Suppressor macrophage treated with lipopolysaccharide for 1 hour (primary cell): ENCODE measurements at regions not wholly inside any gene's neighbourhood (a gene's known extent, or its start where the extent isn't known, plus 50 kb on each side); places are given as distances from the start of the nearest gene placed in this dataset.

Experiments used
- DNase-seq, 3 donors: peaks; one replicate each; pipeline ENCODE4 v3.0.0-alpha.2; 2020 to 2022

DNA sequence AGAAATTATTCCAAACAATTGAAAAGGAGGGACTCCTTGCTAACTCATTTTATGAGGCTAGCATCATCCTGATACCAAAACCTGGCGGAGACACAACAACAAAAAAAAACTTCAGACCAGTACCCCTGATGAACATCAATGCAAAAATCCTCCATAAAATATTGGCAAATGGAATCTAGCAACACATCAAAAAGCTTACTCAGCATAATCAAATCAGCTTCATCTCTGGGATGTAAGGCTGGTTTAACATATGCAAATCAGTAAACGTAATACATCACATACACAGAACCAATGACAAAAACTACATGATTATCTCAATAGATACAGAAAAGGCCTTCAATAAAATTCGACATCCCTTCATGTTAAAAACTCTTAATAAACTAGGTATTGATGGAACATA is 440.1 kb downstream of the NUF2 start:
- no peak for DNase-seq

DNA sequence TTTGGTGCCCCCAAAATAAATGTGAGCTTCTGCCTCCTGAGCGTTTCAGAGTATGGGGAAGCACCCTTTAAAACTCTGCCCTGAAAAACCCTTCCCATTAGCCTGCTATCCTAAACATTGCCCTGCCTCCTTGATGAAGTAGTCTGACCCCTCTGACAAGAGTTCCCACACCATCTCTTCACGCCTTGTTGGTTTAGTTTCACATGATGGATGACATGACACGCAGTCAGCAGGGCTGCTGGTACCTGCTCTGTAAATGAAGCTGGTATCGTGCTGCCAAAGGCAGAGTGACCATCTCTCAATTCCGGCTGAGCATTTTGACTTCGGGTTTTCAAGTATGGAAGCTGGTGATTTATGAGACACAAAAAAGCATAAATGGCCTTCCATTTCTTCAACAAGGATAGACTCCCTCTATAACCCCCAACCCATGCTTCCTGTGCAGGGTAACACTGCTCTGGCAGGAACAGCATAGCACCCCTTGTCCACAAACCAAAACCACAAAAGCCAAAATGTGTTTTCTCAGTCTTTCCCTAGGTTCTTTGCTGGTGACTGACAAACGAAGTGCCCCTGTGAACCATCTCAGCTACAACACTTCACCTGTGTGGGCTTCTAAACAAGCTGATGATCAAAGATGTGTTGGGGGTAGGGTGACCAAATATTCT is 444.6 kb downstream of the NUF2 start:
- no peak for DNase-seq

DNA sequence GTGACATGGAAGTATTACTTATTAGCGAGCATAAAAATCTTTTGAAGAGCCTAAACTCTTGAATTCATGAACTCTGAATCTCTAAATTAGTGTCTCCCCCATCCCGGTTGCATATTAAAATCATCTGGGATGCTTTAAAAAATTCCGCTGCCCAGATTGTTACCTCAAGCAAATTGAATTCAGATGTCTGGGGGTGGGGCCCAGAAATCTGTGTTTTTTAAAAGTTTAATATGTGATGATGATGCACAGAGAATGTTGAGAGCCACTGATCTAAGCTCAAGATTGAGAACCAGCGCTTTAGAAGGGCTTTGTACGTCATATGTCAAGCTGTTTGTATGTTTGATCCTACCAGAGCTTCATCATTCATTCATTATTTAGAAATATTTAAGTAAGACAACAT is 446.8 kb downstream of the NUF2 start:
- DNase-seq: no peak

DNA sequence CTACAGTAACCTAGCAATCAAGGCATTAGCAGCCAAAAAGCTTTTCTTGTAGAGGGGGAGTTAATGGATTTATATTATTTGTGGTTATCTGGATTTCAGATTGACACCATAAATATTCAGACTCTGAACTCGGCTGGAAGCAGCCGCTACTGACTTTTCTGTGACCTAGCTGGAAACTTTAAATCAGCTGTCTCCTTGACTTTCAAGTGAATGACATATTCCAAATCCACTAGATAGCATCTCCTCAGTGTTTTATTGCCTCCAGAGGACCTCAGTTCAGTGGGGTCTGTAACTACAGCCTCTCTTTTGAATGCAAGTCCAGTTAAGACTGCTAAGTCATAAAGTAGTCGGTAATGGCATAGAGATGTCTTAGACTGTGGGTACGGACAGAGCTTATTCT is 448.5 kb downstream of the NUF2 start:
- no peak for DNase-seq

DNA sequence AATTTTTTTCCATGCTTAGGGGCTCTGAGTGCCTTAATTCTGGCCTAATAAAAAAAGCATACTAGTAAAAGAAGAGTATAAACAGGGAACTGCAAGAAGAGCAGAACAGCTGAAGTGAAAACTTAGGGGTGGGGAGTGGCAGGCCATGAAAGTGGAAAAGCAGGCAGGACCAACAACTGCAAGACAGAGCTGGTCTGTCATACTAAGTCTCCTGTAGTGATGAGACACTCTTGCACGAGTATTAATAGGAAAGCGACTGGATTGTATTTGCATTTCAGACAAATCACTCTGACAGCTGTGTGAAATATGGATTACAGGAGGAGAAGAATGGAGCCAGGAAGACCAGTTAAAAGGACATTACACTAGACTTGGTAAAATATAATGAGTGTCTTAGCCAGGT is 449.9 kb downstream of the NUF2 start:
- DNase-seq: no peak

DNA sequence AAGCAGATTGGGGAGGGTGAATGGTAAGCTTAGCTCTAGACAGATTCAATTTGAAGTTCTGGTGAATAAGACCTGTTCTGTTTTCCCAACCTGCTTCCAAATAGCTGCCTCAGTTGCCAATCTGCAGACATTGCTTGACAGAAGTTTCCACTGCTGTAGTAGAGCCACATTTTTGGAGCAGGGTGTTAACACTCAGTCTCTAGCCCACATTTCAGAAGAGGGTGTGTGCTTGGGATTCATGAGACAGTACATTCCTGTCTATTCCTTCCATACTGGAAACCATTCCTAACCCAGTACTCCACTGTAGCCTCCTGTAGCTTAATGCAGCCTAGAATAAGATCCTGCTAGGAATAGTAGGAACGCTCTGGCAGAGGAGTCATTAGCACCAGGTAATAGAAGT is 450.5 kb downstream of the NUF2 start:
- no peak for DNase-seq

DNA sequence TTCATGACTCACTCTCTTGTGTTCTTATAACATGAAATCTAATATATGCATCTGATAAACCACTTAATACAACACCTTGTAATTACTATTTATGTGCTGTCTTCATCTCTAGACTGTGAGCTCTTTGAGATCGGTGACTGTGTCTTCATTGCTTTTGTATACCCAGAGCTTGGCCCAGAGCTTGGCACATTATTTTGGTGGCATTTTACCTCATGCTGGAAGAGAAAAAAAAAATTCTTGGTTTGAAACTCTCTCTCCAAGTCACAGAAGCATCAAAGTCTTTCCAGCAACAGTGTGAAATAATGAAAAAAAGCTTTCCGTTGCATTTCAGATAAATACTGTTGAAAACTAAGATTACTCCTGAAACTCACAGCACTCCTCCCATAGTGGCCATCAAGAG is 451.6 kb downstream of the NUF2 start:
- no peak for DNase-seq

DNA sequence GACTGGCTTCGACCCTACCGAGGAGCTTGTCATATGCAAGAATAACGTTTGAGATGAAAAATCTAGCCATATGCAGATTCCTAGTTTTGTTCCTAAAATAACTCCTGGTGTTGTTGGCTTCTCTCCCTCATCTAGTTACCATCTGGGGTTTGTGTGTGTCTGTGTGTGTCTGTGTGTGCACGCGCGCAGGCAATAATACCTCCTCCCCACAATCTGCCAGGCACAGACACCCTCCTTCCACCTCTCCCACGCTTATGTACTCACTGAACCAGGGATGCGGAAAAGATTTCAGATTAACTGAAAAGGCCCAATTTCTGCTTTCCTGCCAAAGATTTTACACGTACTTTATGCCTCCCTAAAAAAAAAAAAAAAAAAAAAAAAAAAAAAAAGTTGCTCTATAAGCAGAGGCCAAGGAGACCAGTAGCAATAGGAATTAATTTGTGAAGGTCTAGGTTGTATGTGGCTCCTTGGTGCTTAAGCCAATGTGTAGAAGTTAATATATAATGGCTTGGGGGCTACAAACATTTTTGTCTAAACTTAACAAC is 452.7 kb downstream of the NUF2 start:
- DNase-seq: no peak

DNA sequence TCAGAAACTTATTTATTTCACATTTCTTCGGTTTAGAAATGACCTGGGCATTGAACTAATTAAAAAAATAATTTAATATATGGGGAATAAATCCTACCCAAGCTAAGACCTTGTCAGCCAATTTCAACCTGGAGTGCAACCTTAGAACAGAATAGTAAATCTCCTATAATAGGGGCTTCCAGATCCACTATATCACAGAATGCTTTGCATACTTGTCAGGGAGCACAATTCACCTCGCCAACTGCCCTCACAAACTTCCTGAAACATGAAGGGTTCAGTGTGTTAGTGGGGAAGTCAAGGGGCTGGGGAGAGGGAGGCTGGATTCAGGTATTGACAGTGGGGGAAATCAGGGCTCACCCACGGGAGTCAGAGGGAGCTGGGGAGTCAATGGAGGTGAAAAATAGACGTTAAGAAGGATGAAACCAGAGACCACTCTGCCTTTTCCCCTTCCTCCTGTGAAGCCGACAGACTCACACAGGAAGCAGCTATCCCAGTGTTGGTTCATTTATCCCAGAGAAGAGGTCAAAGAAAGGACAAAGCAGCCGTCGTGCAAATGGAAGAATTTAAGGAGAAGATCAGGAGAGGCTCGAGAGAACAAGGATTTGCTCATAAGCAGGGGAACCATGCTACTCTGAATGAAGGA is 453.3 kb downstream of the NUF2 start:
- no peak for DNase-seq

DNA sequence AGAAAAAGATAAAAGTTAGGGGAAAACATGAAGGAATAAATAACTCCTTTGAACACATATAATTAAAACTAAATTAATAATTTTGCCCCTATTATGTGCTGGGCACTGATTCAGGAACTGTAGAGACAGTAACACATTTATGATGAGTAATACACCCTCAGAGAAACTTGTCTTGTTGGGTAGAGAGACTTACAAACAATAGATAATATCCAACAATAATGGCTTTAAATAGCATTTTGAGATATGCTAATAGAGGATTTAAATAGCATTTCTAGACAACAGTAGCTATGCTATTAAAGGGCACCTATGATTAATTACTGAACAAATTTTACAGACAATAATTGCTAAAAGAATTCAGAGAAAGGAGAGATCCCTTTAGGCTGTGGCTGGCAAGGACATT is 455.5 kb downstream of the NUF2 start:
- DNase-seq: no peak

DNA sequence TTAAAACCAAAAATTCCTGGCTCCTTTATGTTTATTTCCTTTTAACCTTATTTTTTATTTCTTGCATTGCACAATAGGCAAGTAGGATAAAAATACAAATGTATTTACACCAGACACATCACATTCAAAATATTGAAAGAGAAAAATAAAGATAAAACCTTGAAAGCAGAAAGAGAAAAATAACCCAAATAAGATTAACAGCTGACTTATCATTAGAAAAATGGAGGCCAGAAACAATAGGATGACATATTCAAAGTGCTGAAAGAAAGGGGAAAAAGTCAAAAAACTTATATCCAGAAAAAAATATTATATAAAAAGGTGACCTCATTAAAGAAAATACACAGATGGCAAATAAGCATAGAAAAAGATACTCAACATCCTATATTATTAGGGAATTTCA is 459.4 kb downstream of the NUF2 start:
- DNase-seq: no peak

DNA sequence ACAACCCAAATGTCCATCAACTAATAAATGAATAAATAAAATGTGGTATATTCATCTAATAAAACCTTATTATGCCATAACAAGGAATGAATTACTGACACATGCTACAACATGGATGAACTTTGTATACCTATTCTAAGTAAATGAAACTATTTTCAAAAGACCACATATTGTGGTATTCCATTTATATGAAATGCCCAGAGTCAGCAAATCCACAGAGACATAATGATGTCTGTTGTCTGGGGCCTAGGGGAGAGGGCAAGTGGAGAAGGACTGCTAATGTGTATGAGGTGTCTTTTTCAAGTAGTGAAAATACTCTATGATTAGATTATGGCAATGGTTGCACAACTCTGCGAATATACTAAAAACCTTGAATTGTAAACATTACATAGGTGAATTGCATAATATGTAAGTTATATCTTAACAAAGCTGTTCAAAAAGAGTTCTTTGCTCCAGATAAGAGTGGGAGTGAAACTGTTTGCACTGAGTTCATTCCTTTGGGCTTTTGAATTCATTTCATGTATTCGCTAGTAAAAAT is 464.2 kb downstream of the NUF2 start:
- DNase-seq: no peak

DNA sequence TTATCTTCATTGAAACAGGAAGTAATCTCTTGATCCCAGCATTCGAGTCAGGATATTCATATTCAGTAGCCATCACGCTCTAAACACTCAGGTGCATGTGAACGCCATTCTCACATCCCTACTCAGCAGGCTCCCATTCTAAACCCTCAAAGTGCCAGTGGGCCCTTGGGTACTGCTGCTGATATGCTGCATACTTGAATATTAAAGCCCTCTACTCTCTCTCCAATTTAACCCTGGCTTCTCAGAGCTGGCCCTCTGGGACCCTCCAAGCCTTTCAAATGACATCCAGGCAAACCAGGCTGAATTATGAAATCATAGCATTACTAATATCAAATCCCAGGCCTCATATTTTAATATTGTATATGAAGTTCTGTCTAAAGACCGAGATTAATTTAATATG is 468.2 kb downstream of the NUF2 start:
- no peak for DNase-seq

DNA sequence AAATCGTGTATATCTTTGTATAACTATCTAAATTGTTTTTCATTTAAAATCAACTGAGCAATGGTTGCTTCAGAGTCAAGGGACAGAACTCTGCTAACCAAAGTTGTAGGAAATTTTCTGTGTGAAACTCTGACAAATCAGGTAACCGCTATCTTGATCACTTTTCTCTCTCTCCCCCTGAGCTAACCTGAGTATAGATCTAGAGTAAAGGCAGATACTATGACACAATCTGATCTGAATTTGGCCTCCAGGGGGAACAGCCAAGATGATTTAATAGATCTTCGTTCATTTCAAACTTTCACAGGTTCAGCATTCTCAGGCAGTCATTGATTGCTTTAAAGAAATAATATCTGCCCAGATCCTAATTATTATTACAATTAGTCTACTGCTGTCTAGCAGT is 472.8 kb downstream of the NUF2 start:
- DNase-seq: no peak

DNA sequence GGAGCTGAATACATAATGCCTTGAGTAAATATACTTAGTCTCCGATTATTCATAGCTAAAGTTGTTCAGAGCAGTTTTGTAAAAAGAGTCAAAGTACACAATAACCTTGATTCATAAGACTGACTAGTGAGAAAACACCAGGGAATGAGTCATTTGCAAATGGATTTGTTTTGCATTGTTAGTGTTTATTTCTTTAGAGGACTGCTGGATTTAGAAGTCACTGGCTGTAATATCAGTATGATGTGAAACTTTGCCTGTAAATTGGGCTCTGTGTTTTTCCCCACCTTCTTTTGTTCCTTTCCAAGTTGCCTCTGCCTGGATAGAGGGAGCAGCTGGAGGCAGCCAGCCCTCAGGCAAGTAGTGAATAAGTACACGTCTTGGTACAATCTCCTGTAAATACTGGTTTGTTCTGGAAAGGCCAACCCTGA is 474.7 kb downstream of the NUF2 start:
- DNase-seq: no peak

DNA sequence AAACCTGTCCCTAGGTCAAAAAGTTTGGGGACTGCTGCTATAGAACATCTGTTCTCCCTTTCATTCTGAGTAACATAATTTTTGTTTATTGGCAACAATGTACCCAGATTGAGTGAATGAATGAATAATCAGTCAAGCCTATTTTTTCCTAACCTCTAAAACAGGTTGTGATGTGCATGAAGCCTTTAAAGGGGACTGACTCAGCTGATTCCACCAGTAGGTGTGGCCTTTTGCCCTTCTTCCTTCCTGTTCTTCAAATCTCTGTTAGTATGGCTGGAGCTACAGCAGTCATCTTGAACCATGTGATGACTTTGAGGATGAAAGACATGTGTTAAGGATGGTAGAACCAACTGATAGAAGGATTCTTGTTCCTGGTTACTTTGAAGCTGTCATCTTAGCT is 476.1 kb downstream of the NUF2 start:
- no peak for DNase-seq

DNA sequence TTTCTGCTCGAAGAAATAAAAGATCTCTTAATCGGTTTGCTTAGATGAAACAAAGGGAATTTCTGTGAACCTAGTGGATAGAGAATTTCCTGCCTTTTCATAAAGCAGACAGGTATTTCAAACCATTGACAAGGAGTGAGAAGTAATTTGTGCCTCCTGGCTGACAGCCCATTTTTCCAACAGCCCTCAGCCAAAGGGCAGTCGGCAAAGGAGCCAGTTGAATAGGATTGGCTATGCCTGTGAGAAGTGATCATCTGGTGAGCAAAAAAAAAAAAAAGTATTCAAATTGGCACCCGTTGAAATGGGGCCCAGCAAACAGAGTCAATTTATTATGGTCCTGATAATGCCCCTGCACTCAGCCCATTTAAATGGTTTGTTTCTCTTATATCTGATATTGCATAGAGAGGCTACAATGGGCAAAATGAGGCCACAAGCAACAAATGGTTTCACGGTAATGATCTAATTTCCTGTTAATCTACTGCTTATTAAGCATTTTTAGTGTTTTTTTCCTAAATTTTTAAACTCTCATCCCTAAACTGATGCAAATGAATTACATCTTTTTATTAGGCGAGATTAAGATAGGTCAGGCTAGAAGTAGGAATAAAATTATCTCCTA is 477.5 kb downstream of the NUF2 start:
- no peak for DNase-seq

DNA sequence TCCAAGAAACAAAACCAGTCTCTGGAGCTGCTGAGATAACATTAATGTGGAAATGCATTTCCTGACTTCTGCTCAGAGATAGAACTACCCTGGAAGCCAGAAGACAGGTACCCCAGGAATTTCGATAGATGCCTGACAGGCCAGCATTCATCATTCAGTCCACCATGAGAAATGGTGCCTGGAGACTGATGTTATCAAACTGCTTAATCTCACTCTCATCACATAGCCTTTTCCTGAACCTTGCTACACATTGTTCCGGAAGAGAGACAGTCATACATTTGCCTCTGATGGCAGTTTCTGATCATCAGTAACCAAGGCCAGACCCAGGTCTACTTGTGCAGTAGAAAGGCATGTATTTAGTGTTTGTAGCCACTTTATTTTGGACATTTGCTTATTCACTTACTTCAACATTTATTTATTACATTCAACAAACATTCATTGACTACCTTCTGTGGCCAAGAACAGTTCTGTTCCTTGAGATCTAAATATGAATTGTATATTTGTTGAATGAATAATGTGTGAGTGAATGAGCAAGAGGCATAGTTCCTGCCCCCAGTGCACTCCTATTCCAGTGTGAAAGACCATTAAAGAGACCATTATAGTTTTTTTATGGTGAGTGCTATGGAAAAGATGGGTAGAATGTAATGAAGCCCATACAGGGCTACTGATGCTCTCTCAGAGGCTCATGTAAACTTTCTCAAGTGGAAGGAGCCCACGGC is 485.7 kb downstream of the NUF2 start:
- DNase-seq: no peak

DNA sequence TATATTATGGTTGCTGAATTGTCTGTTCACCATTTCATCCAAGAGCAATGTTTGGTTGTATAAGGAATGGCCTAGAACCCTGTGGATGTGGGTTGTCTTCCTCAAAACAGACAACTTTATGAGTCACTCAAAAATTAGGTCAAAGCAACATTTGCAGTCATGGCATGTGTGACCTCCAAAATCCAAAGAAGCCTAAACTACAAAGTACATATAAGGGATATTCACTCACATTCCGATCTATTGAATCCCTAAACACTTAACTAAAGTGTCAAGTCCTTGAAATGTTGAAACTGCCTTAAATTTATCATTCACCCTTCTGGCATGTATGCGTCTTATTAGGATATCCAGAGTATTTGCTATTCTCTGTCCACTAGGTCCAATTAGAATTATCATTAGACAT is 491.5 kb downstream of the NUF2 start:
- DNase-seq: no peak

DNA sequence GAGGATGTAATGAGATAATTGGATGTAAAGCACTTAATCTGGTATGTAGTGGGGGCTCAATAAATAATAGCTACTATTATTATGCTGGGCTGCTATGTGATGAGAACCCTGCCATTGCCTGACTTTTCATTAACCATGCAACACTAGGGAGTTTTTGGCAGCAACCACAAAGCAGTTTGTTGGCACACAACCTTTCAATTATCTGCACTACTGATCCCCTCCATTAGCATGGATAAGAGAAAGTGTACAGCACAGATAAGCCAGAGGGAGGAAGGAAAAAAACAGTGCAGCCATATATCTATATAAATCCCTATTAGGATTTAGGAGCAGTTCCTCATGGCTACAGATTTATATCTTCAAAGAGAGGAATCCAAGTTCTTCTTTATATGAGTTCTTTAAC is 498.5 kb downstream of the NUF2 start:
- DNase-seq: no peak

DNA sequence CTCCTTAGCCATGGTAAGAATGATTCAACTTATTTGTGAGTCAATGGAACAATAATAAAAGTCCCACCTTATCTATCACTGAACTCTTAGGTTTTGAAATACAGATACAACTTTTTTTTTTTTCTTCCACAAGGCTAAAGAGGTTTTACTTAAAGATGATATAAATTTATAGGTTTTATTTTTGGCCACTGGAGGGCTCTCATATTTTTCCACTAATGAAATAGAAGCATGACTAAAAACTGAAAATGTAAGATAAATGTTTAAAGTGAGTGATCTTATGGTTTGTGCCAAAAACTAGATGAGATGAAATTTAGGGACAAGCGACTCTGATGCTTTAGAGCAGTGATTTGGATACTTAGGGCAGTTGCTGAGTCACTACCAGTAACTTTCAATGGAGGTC is 499.0 kb downstream of the NUF2 start:
- DNase-seq: no peak

DNA sequence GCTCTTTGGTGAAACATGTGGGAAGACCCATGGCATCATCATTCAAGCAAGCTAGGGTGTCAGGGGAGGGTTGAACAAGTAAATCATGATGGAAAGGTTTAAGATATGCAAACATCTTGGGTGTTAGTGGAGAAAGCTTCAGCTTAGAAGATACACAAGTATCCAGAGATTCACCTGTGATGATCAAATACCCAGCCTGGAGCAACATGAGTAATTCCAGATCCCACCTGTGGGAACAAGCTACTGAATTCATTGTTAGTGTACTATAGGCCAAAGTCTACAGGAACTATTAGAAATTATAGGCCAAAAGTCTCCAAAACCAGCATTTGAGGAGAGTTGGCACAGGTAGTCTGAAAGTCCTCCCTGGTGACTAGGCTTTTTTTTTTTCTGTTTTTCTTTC is 499.9 kb downstream of the NUF2 start:
- no peak for DNase-seq

DNA sequence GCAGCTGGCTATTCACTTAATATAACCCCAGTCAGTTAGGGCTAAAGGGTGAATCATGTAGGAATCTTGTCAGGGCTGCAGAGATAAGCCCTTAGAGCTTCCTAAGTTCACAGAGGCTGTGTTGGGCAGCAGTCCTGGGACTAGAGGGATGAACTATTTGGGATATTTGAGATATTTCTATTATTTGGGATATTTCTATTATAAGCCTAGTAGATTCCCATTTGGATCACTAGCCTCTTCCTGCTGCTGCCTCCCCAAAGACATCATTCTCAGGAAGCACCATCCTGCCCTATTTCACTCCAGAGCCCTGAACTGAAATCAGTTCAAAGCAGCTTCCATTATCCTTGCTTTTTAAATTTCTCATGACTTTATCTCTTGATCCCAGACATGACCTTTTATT is 501.3 kb downstream of the NUF2 start:
- no peak for DNase-seq

DNA sequence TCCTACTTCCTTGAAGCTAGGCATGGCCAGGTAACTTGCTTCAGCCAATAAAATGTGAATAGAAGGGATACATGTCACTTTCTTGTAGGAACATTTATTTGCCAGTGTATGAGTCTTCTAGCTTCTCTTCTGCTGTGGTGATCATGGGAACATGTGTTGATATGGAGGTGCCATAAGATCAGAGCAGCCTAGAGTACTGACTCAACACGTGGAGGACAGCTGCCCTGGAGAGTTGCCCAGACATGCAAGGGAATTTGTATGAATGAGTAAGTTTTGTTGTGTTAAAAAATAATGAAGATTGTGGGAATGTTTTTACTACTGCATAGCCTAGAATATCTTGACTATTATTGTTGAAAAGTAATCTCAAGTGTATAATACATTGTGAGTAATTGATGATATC is 502.3 kb downstream of the NUF2 start:
- DNase-seq: no peak
